GM18870 (cell line): ENCODE measurements at regions not wholly inside any gene's neighbourhood (a gene's known extent, or its start where the extent isn't known, plus 50 kb on each side); places are given as distances from the start of the nearest gene placed in this dataset.

Experiments
- ATAC-seq: cut with Tn5 transposase; IDR thresholded peaks from one replicate; pipeline ENCODE4 v1.9.1; 2021; ENCODE audit warnings: moderate library complexity; ENCODE audit not compliant: unreplicated experiment

DNA sequence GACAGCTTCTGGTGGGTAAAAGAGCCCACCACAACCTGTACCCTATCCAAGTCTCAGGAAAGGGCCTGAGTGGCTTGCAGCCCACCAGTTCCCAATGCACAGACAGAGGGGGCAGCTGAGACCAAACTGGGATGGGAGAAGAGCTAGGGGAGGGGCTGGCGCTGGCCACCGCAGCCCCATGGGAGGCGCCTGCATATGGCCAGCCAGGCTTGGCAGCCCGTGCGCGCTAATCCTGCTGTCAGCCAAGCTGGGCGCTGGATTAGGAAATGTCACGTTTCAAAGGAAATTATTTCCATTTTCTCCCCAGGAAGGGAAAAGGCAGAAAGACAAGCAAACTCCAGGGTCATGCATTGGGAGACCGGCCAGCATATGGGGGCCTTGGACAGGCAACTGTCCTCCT lies 236.8 kb downstream of the BUD13 start:
- ATAC-seq = no peak

DNA sequence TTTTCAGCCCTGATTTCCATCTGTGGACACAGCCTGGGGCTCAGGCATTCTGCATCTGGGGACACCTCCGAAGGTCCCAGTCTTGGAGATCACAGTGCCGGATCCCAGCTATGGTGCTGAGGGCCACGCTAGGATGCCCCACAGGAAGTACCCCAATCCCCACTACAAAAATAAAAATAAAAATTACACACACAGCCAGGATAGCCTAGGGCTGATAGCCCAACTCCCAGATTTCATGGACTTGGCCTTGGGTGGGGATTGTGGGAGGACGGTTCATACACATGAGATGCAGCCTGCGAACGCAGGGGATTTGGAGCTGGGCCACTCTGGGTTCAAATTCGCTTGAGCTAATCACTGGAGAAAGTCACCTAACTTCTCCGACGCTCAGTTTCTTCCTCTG lies 237.7 kb downstream of the BUD13 start:
- no peak for ATAC-seq

DNA sequence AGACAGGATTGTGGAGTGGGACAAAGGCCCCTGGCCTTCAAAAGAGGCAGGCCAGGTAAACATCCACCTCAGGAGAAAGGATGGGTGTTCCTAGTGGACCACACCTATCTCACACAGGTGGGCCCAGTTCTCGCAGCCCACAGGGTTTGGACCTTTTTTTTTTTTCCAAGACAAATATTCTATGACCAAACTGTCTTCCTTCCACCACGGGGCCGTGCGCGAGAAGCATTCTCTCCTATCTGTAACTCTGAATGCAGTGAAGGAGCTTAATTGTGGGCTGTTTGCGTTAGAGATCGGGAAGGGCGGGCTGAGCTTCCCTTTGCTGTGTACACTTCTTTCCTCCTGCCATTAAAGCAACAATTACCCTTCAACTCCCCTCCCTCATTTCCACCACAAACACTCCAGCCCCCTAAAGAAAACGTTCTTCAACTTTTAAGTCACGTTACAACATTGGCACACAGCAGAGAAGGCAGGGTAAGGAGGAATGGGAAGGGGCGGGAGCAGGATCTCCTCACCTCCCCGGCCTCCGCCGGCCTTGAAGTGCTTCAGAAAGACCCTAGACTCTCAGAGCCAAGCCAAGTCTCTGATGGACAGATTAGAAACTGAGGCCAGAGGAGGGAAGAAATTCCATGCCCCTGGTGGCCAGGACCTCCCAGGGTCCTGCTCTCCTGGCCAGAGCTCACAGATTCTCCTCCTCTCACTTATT lies 238.4 kb downstream of the BUD13 start:
- ATAC-seq = no peak

DNA sequence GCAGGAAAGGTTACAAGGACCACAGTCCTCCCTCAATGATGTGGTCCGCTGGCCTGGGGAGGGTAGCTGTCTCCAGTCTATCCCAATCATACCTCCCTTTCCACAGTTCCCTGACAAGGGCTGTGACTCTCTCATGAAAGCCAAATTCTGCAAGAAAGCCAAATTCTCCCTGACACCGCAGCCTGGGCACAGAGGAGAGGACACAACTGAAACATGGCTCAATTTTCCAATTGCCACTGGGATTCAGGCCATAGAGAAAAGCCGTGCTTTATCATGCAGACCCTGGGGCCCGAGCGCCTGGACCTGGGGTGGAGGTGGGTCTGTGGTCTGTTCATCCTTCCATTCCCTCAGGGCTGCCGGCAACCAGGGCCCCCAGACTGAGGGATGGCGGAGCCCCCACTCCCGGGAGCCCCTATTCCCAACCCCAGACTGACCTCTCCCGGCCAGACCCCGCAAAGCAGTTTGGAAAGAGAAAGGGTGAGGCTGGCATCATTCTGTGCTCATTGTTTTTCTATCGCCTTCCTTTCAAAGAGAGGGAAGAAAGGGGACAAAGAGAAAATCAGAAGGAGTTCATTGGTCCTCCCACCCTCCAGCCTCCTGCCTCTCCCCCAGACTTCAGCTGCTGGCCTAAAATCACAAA lies 239.5 kb downstream of the BUD13 start:
- no peak for ATAC-seq

DNA sequence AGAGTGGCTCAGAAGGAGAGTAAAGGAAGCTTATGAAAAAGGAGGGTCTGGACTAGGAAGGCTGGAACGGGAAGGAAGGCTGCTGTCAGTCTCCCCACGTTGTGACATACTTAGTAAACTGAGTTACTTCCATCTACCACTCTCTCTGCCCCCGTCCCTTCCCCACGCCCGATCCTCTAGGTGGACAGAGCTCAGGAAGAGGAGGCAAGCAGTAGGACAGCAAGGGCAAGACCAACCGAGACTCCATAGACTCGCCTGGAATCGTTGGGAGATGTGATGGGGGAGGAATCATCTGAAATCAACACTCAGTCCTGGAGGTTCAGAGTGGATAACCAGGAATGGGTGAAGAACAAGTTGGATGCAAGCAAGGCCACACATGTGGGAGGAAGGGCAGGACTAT lies 240.7 kb downstream of the BUD13 start:
- ATAC-seq = no peak

DNA sequence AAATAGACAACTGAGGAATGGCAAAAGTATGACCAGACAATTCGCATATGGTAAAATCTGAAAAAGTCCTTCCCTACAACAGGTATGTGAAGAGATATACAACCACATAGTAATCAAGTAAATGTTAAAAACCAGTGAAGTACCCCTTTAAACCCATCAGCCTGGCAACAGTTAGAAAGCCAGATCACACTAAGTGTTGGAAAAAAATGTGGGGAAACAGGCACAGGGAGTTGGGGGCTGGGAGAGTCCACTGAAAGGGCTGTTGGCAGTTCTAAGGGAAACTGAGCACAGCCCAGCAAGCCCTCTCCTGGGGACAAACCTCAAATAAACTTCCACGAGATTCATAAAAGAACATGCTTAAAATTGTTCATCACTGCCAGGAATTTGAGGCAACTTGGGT lies 242.1 kb downstream of the BUD13 start:
- ATAC-seq = no peak

DNA sequence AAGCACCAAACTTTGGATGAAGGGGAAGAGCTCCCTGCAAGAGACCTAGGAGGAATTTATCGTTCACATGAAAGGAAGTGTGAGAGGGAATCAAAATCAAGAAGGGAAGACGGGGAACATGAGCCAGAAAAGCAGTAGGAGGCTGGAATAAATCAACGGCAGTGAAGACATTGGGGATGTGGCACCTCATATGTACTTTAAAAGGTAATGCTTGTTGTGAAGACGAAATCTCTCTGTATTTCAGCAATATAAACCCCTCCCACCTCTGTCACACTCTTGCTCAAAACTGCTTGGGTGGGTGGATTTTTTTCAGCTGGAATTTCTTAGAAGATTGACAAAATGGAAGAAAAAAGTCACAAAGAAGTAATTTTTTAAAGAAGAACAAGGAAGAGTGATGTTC lies 243.5 kb downstream of the BUD13 start:
- ATAC-seq = no peak

DNA sequence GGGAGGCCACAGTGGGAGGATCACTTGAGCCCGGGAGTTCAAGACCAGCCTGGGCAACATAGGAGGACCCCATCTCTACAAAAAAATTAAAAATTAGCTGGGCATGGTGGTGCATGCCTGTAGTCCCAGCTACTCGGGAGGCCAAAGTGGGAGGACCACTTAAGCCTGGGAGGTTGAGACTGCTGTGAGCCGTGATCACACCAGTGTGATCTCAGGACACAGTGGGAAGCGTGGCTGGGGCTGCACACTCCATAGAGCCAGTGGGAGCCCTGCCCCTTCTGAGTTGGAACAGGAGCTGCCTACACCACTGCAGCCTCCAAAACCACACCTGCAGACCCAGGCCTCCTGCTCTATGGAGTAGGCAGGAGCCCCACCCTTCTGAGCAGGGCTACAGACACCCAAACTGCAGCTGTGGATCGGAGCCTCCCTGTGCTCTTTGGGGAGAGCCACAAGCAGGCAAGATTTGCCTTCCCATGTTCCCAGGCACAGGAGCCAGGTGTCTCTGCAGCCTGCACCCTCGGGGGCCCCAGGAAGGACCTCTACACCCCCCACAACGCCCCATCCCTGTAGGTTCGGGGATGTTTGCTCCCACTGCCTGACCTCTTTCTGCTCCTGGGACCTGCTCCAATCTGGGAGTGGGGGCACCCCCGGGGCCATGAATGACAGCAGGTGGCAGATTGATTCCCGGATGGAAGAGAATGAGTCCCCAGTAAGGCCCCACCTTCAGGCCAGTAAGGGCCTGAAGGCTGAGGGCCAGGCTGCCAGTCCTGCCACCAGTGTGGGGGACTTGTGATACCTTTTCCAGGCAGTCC lies 245.4 kb downstream of the BUD13 start:
- ATAC-seq = no peak

DNA sequence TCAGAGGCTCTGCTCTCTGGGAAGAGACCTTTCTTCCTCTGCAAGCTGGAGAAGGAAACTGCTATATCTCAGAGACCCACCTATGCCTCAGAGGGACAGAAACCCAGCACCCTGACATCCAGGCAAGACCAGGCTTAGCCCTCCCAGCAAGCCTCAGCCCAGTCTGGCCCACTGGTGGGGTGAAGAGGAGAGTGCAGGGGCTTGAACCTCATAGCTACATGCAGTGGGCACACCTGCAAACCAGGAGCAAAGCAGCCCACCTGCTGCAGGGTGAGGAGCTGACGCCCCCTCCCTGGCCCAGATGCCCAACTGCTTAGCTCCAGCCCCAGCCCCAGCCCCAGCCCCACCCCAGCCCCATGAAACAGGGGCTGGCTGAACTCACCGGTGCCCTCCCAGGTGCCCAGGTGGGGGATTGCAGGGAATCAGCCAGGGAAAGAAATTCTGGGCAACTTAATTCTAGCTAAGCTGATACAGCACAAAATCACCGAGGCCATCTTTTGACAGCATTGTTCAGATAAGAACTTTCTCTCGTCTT lies 246.8 kb downstream of the BUD13 start:
- ATAC-seq = no peak

DNA sequence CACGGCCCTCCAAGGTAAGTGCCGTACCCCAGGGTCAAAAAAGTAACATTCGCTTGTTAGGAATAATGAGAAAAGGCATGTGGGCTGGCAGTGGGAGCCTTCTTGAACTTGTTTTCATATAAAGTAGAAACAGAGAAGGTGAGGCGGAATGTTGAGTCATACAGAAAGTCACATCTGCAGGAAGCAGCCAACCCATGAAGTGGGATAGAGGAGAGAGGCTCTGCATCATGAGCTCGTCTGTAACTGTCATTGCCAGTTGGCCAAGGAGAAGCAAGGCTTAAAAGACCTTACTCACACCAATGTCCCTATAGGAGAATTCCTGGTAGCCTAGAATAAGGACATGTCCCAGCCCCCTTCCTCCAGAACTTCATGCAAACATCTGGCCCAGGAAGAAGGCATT lies 253.3 kb downstream of the BUD13 start:
- ATAC-seq = no peak

DNA sequence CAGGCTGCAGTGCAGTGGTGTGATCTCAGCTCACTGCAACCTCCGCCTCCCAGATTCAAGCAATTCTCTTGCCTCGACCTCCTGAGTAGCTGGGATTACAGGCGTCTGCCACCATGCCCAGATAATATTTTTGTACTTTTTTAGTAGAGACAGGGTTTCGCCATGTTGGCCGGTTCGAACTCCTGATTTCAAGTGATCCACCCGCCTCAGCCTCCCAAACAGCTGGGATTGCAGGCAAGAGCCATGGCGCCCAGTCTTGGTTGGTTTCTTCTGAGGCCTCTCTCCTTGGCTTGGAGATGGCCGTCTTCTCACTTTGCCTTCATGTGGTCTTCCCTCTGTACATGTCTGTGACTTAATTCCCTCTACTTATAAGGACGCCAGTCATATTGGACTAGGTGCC lies 254.6 kb downstream of the BUD13 start:
- no peak for ATAC-seq

DNA sequence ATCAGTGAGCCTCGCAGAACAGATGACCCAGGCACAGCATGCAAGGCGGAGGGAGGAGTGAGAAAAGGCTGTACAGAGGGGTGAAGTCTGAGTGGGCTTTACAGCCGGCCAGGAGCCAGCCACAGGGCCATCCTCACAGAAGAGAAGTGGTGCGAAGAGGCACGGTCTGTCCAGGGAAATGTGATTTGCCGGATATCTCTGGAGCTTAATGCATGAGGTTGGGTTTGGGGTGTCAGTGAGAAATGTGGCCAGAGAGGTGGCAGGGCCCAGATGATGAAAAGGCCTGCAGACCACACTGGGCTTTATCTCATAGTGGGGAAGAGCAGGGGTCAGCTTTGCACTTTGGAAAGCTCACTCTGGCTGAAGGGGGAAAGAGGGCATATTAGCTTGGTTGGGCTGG lies 255.2 kb downstream of the BUD13 start:
- no peak for ATAC-seq

DNA sequence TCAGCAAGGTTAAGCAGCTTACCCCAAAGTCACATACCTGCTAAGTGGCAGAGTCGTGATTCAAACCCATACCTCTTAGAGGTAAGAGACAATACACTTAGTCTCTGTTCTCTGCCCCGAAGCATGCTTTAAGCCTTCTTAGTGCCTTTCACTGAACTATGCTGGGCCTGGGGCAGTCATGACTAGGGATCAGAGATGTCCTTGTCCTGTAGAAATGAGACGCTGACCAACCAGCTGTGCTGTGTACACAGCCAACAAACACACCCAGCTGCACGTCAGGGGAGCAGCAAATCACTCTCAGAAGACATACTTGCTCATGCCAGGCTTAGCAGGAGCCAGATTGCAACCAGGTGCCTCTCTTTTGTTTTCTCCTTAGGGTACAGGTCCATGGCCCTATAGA lies 255.7 kb downstream of the BUD13 start:
- ATAC-seq = no peak

DNA sequence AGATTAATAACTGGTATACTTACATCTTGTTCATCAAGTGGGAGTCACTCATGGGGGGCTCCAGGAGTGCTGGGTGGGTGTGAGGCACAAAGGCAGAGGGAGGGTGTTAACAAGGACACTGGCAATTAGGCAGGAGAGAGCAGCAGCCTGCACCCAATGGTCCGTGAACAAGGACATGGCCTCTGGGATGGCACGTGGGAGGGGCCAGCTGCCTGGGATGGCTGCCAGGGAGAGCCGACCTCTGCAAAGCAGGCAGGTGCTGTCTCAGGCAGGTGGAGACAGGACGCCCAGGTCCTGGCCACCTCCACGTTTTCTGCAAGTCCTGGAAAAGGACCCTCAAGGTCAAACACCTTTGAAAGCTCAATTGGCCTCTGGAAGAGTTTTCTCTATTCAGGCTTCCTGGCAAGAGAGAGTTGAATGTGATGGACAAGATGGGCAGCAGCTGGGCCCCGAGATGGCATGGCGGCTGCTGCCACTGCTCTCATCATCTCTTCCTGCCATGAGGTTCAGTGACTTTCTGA lies 257.1 kb downstream of the BUD13 start:
- no peak for ATAC-seq

DNA sequence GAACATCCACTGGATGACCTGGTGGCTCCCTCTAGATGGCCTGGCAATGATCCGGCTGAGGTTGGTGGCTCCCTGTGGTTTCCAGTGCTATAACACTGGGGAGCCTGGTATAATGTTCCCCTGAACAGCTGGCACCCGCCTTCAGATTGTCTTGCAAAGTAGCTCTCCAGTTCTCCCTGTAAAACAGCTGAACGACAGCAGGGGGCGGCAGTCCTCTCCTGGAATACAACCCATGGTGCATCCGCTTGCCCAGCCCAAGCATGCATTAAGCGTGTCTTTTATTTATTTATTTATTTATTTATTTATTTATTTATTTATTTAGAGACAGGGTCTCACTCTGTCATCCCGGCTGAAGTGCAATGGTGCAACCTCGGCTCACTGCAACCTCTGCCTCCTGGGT lies 258.9 kb downstream of the BUD13 start:
- no peak for ATAC-seq

DNA sequence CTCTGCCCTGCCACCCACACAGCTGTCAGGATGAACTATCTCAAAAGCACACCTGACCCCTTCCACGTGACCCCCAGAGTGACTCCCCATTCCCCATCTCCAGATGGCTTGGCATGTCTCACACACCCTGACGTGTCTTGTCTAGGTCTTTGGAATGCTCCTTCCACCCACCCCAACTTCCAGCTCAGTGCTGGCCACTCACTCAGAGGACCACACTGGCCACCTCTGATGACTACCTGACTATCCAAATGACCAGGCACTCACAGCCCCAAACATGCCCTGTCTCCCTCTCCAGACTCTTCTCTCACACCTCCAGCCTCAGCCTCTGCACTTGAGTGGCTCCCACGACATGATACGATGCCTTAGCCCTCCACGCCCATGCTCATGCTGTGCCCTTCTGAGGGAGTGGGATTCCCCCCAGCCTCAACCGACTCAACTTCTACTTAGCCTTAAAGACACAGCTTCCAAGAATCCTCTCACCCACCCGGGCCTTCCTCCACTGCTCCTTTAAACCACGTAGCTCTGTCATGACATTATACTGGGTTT lies 259.4 kb downstream of the BUD13 start:
- no peak for ATAC-seq

DNA sequence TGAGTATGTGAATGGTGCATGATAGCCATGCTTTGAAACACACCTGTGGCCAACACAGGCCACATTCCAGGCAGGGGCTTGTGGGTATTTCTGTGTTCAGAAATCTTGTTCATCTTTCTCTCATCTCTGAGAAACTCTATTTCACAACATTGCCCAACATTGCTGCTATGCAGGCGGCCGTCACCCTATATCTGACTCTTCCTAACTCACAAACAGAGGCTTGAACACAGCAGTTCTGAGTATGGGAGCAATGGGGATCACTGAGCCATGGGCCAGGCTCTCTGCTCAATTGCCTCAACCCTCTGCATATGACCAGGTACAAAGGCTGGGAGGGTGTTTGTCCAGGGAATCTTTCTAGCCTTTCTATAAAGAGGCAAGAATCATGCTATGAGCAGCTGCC lies 259.9 kb downstream of the BUD13 start:
- ATAC-seq = no peak

DNA sequence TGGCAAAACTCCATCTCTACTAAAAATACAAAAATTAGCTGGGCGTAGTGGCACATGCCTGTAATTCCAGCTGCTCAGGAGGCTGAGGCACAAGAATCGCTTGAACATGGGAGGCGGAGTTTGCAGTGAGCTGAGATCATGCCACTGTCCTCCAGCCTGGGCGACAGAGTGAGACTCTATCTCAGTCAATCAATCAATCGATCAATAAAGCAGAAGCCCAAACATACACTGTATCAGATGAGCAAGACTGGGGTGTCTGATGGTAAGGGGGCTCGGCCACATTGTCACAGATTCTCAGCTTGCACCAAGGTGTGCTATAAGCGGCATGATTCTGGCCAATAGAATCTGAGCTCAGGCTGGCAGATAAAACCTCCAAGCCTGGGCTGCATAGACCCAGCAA lies 261.1 kb downstream of the BUD13 start:
- no peak for ATAC-seq

DNA sequence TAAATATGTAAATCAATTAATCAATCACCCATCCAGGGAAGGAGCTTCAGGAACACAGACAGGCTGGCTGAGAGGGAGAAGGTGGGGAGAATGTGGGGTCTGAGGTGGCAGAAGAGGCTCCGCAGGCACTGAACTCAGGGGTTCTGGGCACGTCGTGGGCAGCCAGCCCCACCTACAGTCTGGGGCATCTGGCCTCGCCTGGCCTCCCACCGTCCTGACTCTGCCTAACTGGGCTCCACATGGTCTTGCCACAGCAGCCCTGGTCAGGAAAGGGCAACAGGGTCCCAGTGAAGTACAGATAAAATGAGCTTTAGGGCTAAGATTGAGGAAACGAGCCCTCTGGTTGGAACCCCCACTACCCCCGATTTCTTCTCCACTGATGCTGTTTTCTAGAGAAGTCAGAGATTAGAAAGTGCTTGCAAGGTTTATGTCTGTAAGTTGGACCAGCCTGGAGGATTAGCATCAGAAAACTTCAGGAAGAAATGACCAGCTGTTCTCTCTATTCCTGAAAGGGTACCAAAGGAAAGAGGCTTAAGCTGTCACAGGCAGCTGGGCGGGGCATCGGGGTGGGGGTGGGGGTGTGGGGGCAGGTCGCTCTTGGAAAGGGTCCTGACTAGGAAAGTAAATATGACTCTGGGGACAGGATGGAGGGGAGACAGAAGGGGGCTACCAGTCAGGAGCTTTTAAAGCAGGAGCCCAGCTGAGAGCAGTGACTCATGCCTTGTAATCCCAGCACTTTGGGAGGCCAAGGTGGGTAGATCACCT lies 261.7 kb downstream of the BUD13 start:
- ATAC-seq = no peak

DNA sequence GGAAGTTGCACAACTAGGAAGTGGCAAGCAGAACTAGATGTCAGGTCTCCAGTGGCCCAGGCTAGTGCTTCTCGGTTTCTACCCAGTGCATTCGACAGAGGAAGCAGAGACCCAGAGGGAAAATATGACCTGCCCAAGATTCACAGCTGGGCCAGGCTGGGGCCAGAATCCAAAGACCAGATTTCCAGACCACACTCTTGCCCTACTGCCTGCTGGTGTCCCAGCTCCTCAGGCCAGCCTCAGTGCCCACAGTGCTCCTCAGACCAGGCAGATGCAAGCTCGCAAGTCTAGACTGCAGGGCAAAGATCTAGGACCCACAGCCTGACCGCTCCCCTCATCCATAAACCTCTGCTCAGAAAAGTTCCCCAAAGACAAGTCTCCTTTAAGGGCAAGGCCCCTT lies 262.6 kb downstream of the BUD13 start:
- no peak for ATAC-seq

DNA sequence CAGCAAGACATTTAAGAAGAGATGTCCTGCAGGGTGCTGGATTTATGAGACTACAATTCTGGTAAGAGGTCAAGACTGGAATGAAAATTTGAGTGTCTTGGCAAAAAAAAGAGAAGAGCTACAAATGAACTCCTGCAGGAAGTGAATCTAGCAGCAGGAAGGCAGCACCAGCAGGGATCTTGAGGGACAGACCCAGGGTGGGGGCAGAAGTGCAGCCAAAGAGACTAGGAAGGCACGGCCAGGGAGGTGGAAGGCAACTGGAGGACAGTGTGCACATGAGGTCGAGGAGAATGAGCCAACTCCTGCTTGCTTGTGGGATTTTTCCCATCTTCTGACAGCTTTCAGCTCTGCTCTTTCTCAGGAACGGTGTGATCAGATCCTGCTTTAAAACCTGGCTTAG lies 263.2 kb downstream of the BUD13 start:
- ATAC-seq = no peak
